Fibroblast of lung (primary cell): ENCODE measurements at regions not wholly inside any gene's neighbourhood (a gene's known extent, or its start where the extent isn't known, plus 50 kb on each side); places are given as distances from the start of the nearest gene placed in this dataset.

Source experiments
- DNase-seq, 2 donors: peaks; one replicate each; pipeline versions ENCODE4 v3.0.0 to v3.0.0-alpha.2; 2010; ENCODE audit warnings: low read depth in 2 of 2
- H2AFZ ChIP-seq: 2 replicates; pipeline ENCODE4 v1.5.1; 2012; ENCODE audit warnings: low read length, control low read depth, inconsistent platforms
- H3K27ac ChIP-seq: 2 replicates; pipeline ENCODE4 v1.5.1; 2011; ENCODE audit warnings: low read length, control low read depth; ENCODE audit not compliant: insufficient read depth
- H3K27me3 ChIP-seq: 2 replicates; pipeline ENCODE4 v1.5.1; 2011; ENCODE audit warnings: mild to moderate bottlenecking, low read length; ENCODE audit not compliant: control insufficient read depth, insufficient read depth
- H3K36me3 ChIP-seq: 2 replicates; pipeline ENCODE4 v1.5.1; 2011; ENCODE audit warnings: low read length; ENCODE audit not compliant: control insufficient read depth, insufficient read depth
- H3K4me1 ChIP-seq: 2 replicates; pipeline ENCODE4 v1.5.1; 2011; ENCODE audit warnings: low read length; ENCODE audit not compliant: control insufficient read depth, insufficient read depth; ENCODE audit errors: extremely low read depth
- H3K4me2 ChIP-seq: 2 replicates; pipeline ENCODE4 v1.5.1; 2011; ENCODE audit warnings: low read length, control low read depth; ENCODE audit not compliant: insufficient read depth; ENCODE audit errors: extremely low read depth
- H3K4me3 ChIP-seq, 4 experiments: fragments of 200-600 bp in 1 of 4; sonication (generic) in 1 of 4; replicated peaks in 1 of 4; 2 replicates each; pipeline ENCODE4 v1.5.1; 2011 to 2016; ENCODE audit warnings: low read length in 4 of 4, low read depth in 3 of 4, mild to moderate bottlenecking in 3 of 4, control low read depth in 2 of 4, inconsistent platforms in 1 of 4, mixed read lengths in 1 of 4; ENCODE audit not compliant: insufficient read depth in 1 of 4; ENCODE audit errors: control extremely low read depth in 1 of 4
- H3K79me2 ChIP-seq: 2 replicates; pipeline ENCODE4 v1.5.1; 2012; ENCODE audit warnings: mild to moderate bottlenecking, low read length, inconsistent platforms; ENCODE audit not compliant: control insufficient read depth, insufficient read depth
- H3K9ac ChIP-seq: 2 replicates; pipeline ENCODE4 v1.5.1; 2011; ENCODE audit warnings: mild to moderate bottlenecking, low read length, control low read depth; ENCODE audit not compliant: insufficient read depth
- H3K9me3 ChIP-seq: 2 replicates; pipeline ENCODE4 v1.5.1; 2012; ENCODE audit warnings: low read depth, low read length; ENCODE audit not compliant: control insufficient read depth, insufficient read depth
- H4K20me1 ChIP-seq: 2 replicates; pipeline ENCODE4 v1.5.1; 2011; ENCODE audit warnings: low read length; ENCODE audit not compliant: control insufficient read depth, insufficient read depth; ENCODE audit errors: extremely low read depth
- CTCF ChIP-seq, 2 donors: IDR thresholded peaks in 1 of 2; conservative IDR thresholded peaks in 1 of 2; 1 replicate in 1 of 2; 2 replicates in 1 of 2; pipeline ENCODE4 v1.5.1; 2011 to 2012; ENCODE audit warnings: low read length in 2 of 2, control low read depth in 1 of 2, inconsistent platforms in 1 of 2, low read depth in 1 of 2, mild to moderate bottlenecking in 1 of 2
- EZH2 ChIP-seq: IDR thresholded peaks from 2 replicates; pipeline ENCODE4 v1.5.1; 2012; ENCODE audit warnings: low read length, control low read depth, mild to moderate bottlenecking; ENCODE audit errors: missing control alignments

GRCh38 chr9:89677702-89678395, 73.0 kb downstream of the GADD45G start:
- no peak for TF ChIP-seq CTCF (conservative IDR thresholded peaks at IDR 0.05 in 1 of 2, IDR thresholded peaks at IDR 0.05 in 1 of 2; ENCODE audit: low read depth in 1 of 2, low read length in 2 of 2)
- TF ChIP-seq EZH2: no peak
- H3K9ac ChIP-seq: no peak overlapping the region
- no peak overlapping the region for H3K27ac ChIP-seq
- no peaks in the 10 kb centered on the region for H3K79me2 ChIP-seq
- H3K9me3 ChIP-seq: no peaks in the 10 kb centered on the region
- no peak overlapping the region for H3K4me3 ChIP-seq
- no peaks in the 10 kb centered on the region for H4K20me1 ChIP-seq
- no peak overlapping the region for H2AFZ ChIP-seq
- no peaks in the 10 kb centered on the region for H3K4me1 ChIP-seq
- no peaks in the 10 kb centered on the region for H3K36me3 ChIP-seq
- H3K27me3 ChIP-seq: no peaks in the 10 kb centered on the region
- no peak overlapping the region for H3K4me2 ChIP-seq
- DNase-seq: peak in 1 of 2 donors; percentile 15

- H3K79me2 ChIP-seq: no peaks in the 10 kb centered on the region
- H3K4me3 ChIP-seq: no peak overlapping the region
- no peak overlapping the region for H3K4me2 ChIP-seq
- no peaks in the 10 kb centered on the region for H3K36me3 ChIP-seq
- DNase-seq: no peak
- no peaks in the 10 kb centered on the region for H3K27me3 ChIP-seq
- TF ChIP-seq CTCF (conservative IDR thresholded peaks at IDR 0.05 in 1 of 2, IDR thresholded peaks at IDR 0.05 in 1 of 2; ENCODE audit: low read depth in 1 of 2, low read length in 2 of 2): no peak
- TF ChIP-seq EZH2: no peak
- no peaks in the 10 kb centered on the region for H4K20me1 ChIP-seq
- H2AFZ ChIP-seq: no peak overlapping the region
- no peak overlapping the region for H3K27ac ChIP-seq
- no peaks in the 10 kb centered on the region for H3K4me1 ChIP-seq
- no peaks in the 10 kb centered on the region for H3K9me3 ChIP-seq
- H3K9ac ChIP-seq: no peak overlapping the region
Observed at GRCh38 chr9:89678396-89679015, 73.7 kb downstream of the GADD45G start.

GRCh38 chr9:89679016-89679415, 74.2 kb downstream of the GADD45G start:
- H3K36me3 ChIP-seq: no peaks in the 10 kb centered on the region
- H2AFZ ChIP-seq: no peak overlapping the region
- H3K9ac ChIP-seq: no peak overlapping the region
- H4K20me1 ChIP-seq: no peaks in the 10 kb centered on the region
- no peak overlapping the region for H3K4me2 ChIP-seq
- no peaks in the 10 kb centered on the region for H3K9me3 ChIP-seq
- H3K79me2 ChIP-seq: no peaks in the 10 kb centered on the region
- no peaks in the 10 kb centered on the region for H3K4me1 ChIP-seq
- no peaks in the 10 kb centered on the region for H3K27me3 ChIP-seq
- TF ChIP-seq EZH2: no peak
- no peak for TF ChIP-seq CTCF (conservative IDR thresholded peaks at IDR 0.05 in 1 of 2, IDR thresholded peaks at IDR 0.05 in 1 of 2; ENCODE audit: low read depth in 1 of 2, low read length in 2 of 2)
- H3K27ac ChIP-seq: no peak overlapping the region
- DNase-seq: no peak
- no peak overlapping the region for H3K4me3 ChIP-seq
